Right atrium auricular region (tissue), 2 donors: ENCODE measurements at regions not wholly inside any gene's neighbourhood (a gene's known extent, or its start where the extent isn't known, plus 50 kb on each side); places are given as distances from the start of the nearest gene placed in this dataset.

Experiments
- DNase-seq: peaks from one replicate; pipeline ENCODE4 v3.0.0-alpha.2; 2019; ENCODE audit warnings: low spot score
- H3K27ac ChIP-seq, 2 donors: fragments of 200-600 bp; sonication (generic); 1 replicate in 1 of 2; 2 replicates in 1 of 2; pipeline ENCODE4 v1.5.1; 2016 to 2019
- H3K27me3 ChIP-seq, 2 donors: fragments of 200-600 bp; sonication (generic); one replicate each; pipeline versions ENCODE4 v1.5.1 to v1.6.0; 2017 to 2019
- H3K36me3 ChIP-seq: fragments of 200-600 bp; sonication (generic); one replicate; pipeline ENCODE4 v1.5.1; 2016
- H3K4me1 ChIP-seq, 2 donors: fragments of 200-600 bp; sonication (generic); one replicate each; pipeline versions ENCODE4 v1.5.1 to v1.6.0; 2017 to 2019
- H3K4me3 ChIP-seq, 2 donors: fragments of 200-600 bp; sonication (generic); 1 replicate in 1 of 2; 2 replicates in 1 of 2; pipeline ENCODE4 v1.5.1; 2017 to 2019; ENCODE audit warnings: mild to moderate bottlenecking in 1 of 2, moderate library complexity in 1 of 2
- H3K9me3 ChIP-seq, 2 donors: fragments of 200-600 bp; sonication (generic); one replicate each; pipeline ENCODE4 v1.5.1; 2019
- TF ChIP-seq, protein P1 (sequence below), 2 donors: fragments of 200-600 bp; sonication (generic); IDR thresholded peaks; one replicate each; pipeline ENCODE4 v1.5.1; 2019; ENCODE audit warnings: antibody characterized with exemption in 2 of 2

DNA sequence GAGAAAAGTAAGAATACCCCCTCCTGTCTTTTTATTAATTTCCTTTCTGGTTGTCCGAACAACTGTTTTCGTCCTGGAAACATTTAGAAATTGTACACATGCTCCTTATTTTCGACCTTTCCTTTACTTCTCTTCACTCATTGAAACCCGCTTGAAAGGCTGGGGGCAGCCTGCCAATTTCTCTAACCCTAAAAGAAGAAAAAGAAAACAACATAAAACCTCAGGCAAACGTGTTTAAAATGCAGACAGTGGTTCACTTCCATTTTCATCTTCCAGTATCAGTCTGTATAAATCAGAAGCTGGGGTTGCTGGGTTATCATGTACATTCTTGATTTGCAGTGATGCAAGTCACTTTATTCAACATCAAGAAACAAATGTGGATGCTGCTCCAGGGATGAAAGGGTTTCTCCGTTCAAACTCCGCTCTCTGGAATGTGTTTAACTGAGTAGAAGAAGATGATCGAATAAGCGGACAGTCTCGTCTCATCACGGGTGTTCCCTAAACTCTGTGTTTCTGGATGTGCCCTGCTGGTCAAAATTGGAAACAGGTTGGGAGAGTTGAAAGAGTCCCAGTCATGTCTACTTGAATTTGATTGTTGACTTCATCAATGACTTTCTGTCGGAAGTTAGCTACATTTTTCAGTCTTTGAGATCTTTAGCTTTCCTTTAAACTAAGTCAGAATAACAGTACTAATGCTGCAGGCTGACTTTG is 1042.2 kb downstream of the BCL11B start:
- TF ChIP-seq, protein P1, sequence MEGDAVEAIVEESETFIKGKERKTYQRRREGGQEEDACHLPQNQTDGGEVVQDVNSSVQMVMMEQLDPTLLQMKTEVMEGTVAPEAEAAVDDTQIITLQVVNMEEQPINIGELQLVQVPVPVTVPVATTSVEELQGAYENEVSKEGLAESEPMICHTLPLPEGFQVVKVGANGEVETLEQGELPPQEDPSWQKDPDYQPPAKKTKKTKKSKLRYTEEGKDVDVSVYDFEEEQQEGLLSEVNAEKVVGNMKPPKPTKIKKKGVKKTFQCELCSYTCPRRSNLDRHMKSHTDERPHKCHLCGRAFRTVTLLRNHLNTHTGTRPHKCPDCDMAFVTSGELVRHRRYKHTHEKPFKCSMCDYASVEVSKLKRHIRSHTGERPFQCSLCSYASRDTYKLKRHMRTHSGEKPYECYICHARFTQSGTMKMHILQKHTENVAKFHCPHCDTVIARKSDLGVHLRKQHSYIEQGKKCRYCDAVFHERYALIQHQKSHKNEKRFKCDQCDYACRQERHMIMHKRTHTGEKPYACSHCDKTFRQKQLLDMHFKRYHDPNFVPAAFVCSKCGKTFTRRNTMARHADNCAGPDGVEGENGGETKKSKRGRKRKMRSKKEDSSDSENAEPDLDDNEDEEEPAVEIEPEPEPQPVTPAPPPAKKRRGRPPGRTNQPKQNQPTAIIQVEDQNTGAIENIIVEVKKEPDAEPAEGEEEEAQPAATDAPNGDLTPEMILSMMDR (IDR thresholded peaks at IDR 0.05): no peak

GRCh38 chr14:98230411-98230810 is 1041.6 kb downstream of the BCL11B start:
- Histone ChIP-seq H3K36me3 (no peaks in the 10 kb centered on the region), H3K4me3 (no peak overlapping the region), H3K27ac (no peak overlapping the region), H3K27me3 (no peaks in the 10 kb centered on the region), H3K9me3 (no peaks in the 10 kb centered on the region), H3K4me1 (no peaks in the 10 kb centered on the region)
- no peak for DNase-seq
- TF ChIP-seq, protein P1 (IDR thresholded peaks at IDR 0.05): no peak

More for the DNA sequence above, 1042.2 kb downstream of the BCL11B start:
- Histone ChIP-seq H3K4me1 (no peaks in the 10 kb centered on the region), H3K27ac (no peak overlapping the region), H3K4me3 (no peak overlapping the region), H3K9me3 (no peaks in the 10 kb centered on the region), H3K27me3 (no peaks in the 10 kb centered on the region), H3K36me3 (no peaks in the 10 kb centered on the region)
- no peak for DNase-seq

- Histone ChIP-seq H3K4me1 (no peaks in the 10 kb centered on the region), H3K36me3 (no peaks in the 10 kb centered on the region), H3K27me3 (no peaks in the 10 kb centered on the region), H3K4me3 (no peak overlapping the region), H3K27ac (no peak overlapping the region), H3K9me3 (no peaks in the 10 kb centered on the region)
- no peak for DNase-seq
- TF ChIP-seq, protein P1 (IDR thresholded peaks at IDR 0.05): no peak
Measured at GRCh38 chr14:98231210-98231609, 1040.8 kb downstream of the BCL11B start.

- H3K27ac ChIP-seq: no peak overlapping the region
- no peak overlapping the region for H3K4me3 ChIP-seq
- no peaks in the 10 kb centered on the region for H3K36me3 ChIP-seq
- H3K27me3 ChIP-seq: no peaks in the 10 kb centered on the region
- no peak for DNase-seq
- H3K9me3 ChIP-seq: no peaks in the 10 kb centered on the region
- TF ChIP-seq, protein P1 (IDR thresholded peaks at IDR 0.05): no peak
- no peaks in the 10 kb centered on the region for H3K4me1 ChIP-seq
Measured at GRCh38 chr14:98233656-98234055, 1038.3 kb downstream of the BCL11B start.

- Histone ChIP-seq H3K4me3 (no peak overlapping the region), H3K9me3 (no peaks in the 10 kb centered on the region), H3K27me3 (no peaks in the 10 kb centered on the region), H3K27ac (no peak overlapping the region), H3K36me3 (no peaks in the 10 kb centered on the region), H3K4me1 (no peaks in the 10 kb centered on the region)
- TF ChIP-seq, protein P1 (IDR thresholded peaks at IDR 0.05): no peak
- DNase-seq: no peak
Measured at GRCh38 chr14:98234208-98234607, 1037.8 kb downstream of the BCL11B start.

DNA sequence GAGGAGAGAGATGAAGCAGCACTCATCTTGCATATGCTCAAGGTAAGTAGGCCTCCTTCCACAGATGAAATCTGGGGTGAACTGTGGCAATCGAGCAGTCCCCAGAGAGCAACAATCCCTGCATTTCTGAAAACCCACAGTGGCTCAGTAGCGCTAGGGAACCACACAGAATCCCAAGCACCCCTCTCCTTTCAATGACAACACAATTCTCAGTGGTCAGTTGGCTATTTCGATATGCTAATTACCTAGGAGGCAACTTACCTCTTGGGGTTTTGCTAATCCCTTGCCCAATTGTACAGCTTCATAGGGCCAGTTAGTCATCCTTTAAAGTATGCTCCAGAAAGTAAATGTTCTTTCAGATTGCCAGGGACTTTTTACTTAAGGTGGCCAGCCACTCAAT is 1035.7 kb downstream of the BCL11B start:
- H3K36me3 ChIP-seq: no peaks in the 10 kb centered on the region
- DNase-seq: no peak
- no peaks in the 10 kb centered on the region for H3K4me1 ChIP-seq
- no peak overlapping the region for H3K27ac ChIP-seq
- H3K27me3 ChIP-seq: no peaks in the 10 kb centered on the region
- TF ChIP-seq, protein P1 (IDR thresholded peaks at IDR 0.05): no peak
- no peaks in the 10 kb centered on the region for H3K9me3 ChIP-seq
- no peak overlapping the region for H3K4me3 ChIP-seq
